A673 (cell line): ENCODE measurements at regions not wholly inside any gene's neighbourhood (a gene's known extent, or its start where the extent isn't known, plus 50 kb on each side); places are given as distances from the start of the nearest gene placed in this dataset.
"Not testable (repeated sequence)": the region's sequence is repeated elsewhere in the genome, so short reads cannot be mapped to it uniquely, and the experiment has no call there.

Experiments used
- CTCF ChIP-seq: fragments of 300-800, 200-600 bp; sonication (generic); conservative IDR thresholded peaks from 2 replicates; pipeline ENCODE4 v1.5.1; 2017; ENCODE audit warnings: low read depth, mild to moderate bottlenecking, antibody characterized with exemption, low read length, moderate library complexity, mixed read lengths
- EZH2 ChIP-seq: fragments of 200-600 bp; sonication (generic); IDR thresholded peaks from 2 replicates; pipeline ENCODE4 v1.6.1; 2017; ENCODE audit warnings: borderline replicate concordance, low read depth, mild to moderate bottlenecking, mixed read lengths, antibody characterized with exemption, low read length; ENCODE audit not compliant: poor library complexity, severe bottlenecking

DNA sequence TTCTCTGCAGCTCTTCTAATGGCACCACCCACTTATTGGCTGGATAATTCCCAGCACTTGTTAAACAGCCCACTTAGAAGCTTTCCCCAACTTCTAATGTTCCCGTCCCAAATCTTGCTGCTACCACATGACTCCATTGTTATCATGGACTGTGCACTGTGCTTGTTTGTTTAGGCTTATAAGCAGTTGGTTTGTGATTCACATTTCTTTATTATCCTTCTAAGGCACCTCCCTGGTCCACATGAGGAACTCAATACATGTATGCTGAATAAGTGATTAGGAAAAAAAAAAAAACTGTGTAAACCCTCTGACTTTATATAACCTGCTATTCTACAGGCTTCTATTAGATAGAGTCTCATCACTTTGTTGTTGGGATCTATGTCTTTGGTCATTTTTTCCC is 311.7 kb upstream of the CHRNA7 start:
- TF ChIP-seq CTCF, EZH2: not testable (repeated sequence)
